Breast epithelium (tissue), 4 donors: ENCODE measurements at regions not wholly inside any gene's neighbourhood (a gene's known extent, or its start where the extent isn't known, plus 50 kb on each side); places are given as distances from the start of the nearest gene placed in this dataset.

ENCODE experiments used
- DNase-seq, 2 donors: peaks; one replicate each; pipeline ENCODE4 v3.0.0-alpha.2; 2019; ENCODE audit warnings: low spot score in 2 of 2
- H3K27ac ChIP-seq, 2 donors: fragments of 200-600 bp; sonication (generic) in 1 of 2; one replicate each; pipeline ENCODE4 v1.5.1; 2016 to 2019; ENCODE audit warnings: mild to moderate bottlenecking in 1 of 2
- H3K27me3 ChIP-seq, 2 donors: fragments of 200-600 bp; sonication (generic) in 1 of 2; one replicate each; pipeline versions ENCODE4 v1.5.1 to v1.6.0; 2017 to 2019; ENCODE audit warnings: control low read depth in 1 of 2, mild to moderate bottlenecking in 1 of 2
- H3K36me3 ChIP-seq: fragments of 200-600 bp; one replicate; pipeline ENCODE4 v1.5.1; 2019
- H3K4me1 ChIP-seq, 2 donors: fragments of 200-600 bp; sonication (generic); one replicate each; pipeline ENCODE4 v1.5.1; 2016 to 2019; ENCODE audit warnings: control low read depth in 1 of 2
- H3K4me3 ChIP-seq, 3 donors: fragments of 200-600 bp; sonication (generic); 1 replicate in 2 of 3; 2 replicates in 1 of 3; pipeline ENCODE4 v1.5.1; 2016 to 2019; ENCODE audit warnings: mild to moderate bottlenecking in 3 of 3, moderate library complexity in 2 of 3
- H3K9me3 ChIP-seq, 2 donors: fragments of 200-600 bp; sonication (generic) in 1 of 2; one replicate each; pipeline ENCODE4 v1.5.1; 2016 to 2019; ENCODE audit warnings: control low read depth in 1 of 2
- CTCF ChIP-seq, 3 donors: fragments of 450-650 bp; IDR thresholded peaks; one replicate each; pipeline ENCODE4 v1.5.1; 2016 to 2017; ENCODE audit warnings: antibody characterized with exemption in 3 of 3, mild to moderate bottlenecking in 3 of 3, moderate library complexity in 3 of 3
- POLR2A ChIP-seq: fragments of 450-650 bp; IDR thresholded peaks from one replicate; pipeline ENCODE4 v1.6.1; 2016; ENCODE audit warnings: antibody characterized with exemption, mild to moderate bottlenecking, moderate library complexity
- POLR2AphosphoS5 ChIP-seq, 3 donors: sonication (generic); formaldehyde crosslinking; IDR thresholded peaks; one replicate each; pipeline ENCODE4 v1.6.1; 2017; ENCODE audit warnings: antibody characterized with exemption in 3 of 3
- intact Hi-C: fragments of 100-400 bp; cut with DNase I; formaldehyde crosslinking; loops from one replicate; pipeline ENCODE4 v1.15.1; 2023; ENCODE audit warnings: low total_unique reads

DNA sequence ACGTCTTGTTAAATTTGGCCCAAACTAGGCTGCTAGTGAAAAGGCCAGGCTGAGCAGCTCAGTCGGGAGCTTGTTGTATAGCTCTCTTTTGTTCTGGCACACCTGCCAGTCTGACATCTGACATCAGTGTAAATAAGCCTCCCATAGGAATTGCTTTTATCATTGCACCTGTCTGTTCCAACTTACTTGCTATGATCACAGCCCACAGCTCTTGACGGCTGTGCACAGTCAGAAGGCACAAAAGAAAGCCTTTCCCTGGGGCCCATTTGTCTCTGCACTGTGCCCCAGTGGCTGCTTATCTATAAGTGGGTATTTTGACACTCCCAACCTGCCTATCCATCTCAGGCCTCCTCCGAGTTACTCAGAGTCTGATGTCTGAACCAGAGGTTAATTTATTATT lies 324.5 kb downstream of the NUAK1 start:
- Histone ChIP-seq H3K9me3 (no peaks in the 10 kb centered on the region), H3K4me1 (no peaks in the 10 kb centered on the region), H3K36me3 (no peaks in the 10 kb centered on the region), H3K4me3 (no peak overlapping the region), H3K27me3 (no peaks in the 10 kb centered on the region), H3K27ac (no peak overlapping the region)
- intact Hi-C loops = no loop called here
- no peak for DNase-seq
- TF ChIP-seq CTCF (IDR thresholded peaks at IDR 0.05) (no peak), POLR2AphosphoS5 (IDR thresholded peaks at IDR 0.05) (no peak), POLR2A (no peak)

GRCh38 chr12:105819549-105819948 lies 319.2 kb downstream of the NUAK1 start:
- Histone ChIP-seq H3K4me1 (peaks cover 0 to 17% of the 10 kb centered on the region in 2 donors), H3K4me3 (no peak overlapping the region), H3K27me3 (no peaks in the 10 kb centered on the region), H3K9me3 (no peaks in the 10 kb centered on the region), H3K36me3 (no peaks in the 10 kb centered on the region), H3K27ac (no peak overlapping the region)
- intact Hi-C loops = no loop called here
- TF ChIP-seq POLR2A = no peak
- DNase-seq = no peak

DNA sequence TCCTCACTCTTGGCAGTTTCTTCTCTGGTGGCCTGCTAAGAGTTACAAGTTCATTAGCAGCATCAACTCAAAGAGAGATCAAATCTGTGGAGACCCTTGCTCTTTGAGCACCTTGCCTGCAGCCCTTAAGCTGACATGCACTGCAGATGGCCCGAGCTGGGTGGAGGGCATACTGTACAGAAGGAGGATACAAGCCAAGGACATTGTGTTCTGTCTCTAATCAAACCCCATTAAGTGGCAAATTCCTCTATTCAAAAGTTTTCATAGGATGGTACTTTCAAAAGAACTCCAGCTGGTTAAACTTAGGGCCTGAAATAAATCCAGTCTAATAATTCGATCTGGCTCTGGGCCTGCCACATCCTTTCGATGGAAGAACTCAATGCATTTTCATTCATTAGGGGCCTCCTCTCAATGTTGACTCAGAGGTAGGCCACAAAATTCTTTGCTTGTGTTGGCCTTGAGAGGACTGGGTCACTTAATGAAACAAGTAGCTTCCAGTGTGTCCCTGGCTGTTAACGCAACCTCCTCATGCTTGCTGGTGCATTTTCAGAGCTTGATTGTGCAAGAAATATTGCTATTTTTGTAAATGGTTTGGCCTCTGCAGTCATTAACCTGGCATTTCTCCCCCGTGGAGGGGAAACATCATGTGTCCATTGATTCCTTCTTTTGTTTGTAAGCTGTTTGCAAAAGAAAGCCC lies 318.2 kb downstream of the NUAK1 start:
- DNase-seq = peak in 1 of 2 donors; percentile 77
- H3K27me3 ChIP-seq = no peaks in the 10 kb centered on the region
- H3K36me3 ChIP-seq = no peaks in the 10 kb centered on the region
- no peaks in the 10 kb centered on the region for H3K9me3 ChIP-seq
- TF ChIP-seq POLR2AphosphoS5 (IDR thresholded peaks at IDR 0.05) = peak in 1 of 3 donors; percentile 66
- TF ChIP-seq POLR2A = no peak
- intact Hi-C loops = no loop called here
- H3K27ac ChIP-seq = peak overlapping the region; percentile 76 to 80
- no peak overlapping the region for H3K4me3 ChIP-seq
- H3K4me1 ChIP-seq = peaks cover 0 to 17% of the 10 kb centered on the region in 2 donors

GRCh38 chr12:105822131-105823105 lies 316.3 kb downstream of the NUAK1 start:
- TF ChIP-seq POLR2AphosphoS5 (IDR thresholded peaks at IDR 0.05) (no peak), POLR2A (no peak), CTCF (IDR thresholded peaks at IDR 0.05) (no peak)
- Histone ChIP-seq H3K36me3 (no peaks in the 10 kb centered on the region), H3K27ac (peak overlapping the region; percentile 76 to 80), H3K4me3 (no peak overlapping the region), H3K27me3 (no peaks in the 10 kb centered on the region), H3K9me3 (no peaks in the 10 kb centered on the region), H3K4me1 (peaks cover 0 to 17% of the 10 kb centered on the region in 2 donors)
- DNase-seq = no peak
- intact Hi-C loops = no loop called here

GRCh38 chr12:105823810-105824209 lies 314.9 kb downstream of the NUAK1 start:
- Histone ChIP-seq H3K36me3 (no peaks in the 10 kb centered on the region), H3K4me3 (no peak overlapping the region), H3K27ac (no peak overlapping the region), H3K4me1 (peaks cover 0 to 17% of the 10 kb centered on the region in 2 donors), H3K9me3 (no peaks in the 10 kb centered on the region), H3K27me3 (no peaks in the 10 kb centered on the region)
- no peak for DNase-seq
- intact Hi-C loops = no loop called here
- TF ChIP-seq POLR2AphosphoS5 (IDR thresholded peaks at IDR 0.05) (no peak), CTCF (IDR thresholded peaks at IDR 0.05) (no peak), POLR2A (no peak)

- no peak overlapping the region for H3K27ac ChIP-seq
- peaks cover 0 to 16% of the 10 kb centered on the region in 2 donors for H3K4me1 ChIP-seq
- no peaks in the 10 kb centered on the region for H3K9me3 ChIP-seq
- intact Hi-C loops = no loop called here
- TF ChIP-seq POLR2A (no peak), POLR2AphosphoS5 (IDR thresholded peaks at IDR 0.05) (no peak), CTCF (IDR thresholded peaks at IDR 0.05) (no peak)
- no peaks in the 10 kb centered on the region for H3K36me3 ChIP-seq
- H3K4me3 ChIP-seq = no peak overlapping the region
- DNase-seq = no peak
- no peaks in the 10 kb centered on the region for H3K27me3 ChIP-seq
These were observed 313.6 kb downstream of the NUAK1 start for GRCh38 chr12:105825141-105825540.
